Prostate gland (tissue), 2 donors: ENCODE measurements at regions not wholly inside any gene's neighbourhood (a gene's known extent, or its start where the extent isn't known, plus 50 kb on each side); places are given as distances from the start of the nearest gene placed in this dataset.
"Not testable (repeated sequence)": the region's sequence is repeated elsewhere in the genome, so short reads cannot be mapped to it uniquely, and the experiment has no call there.

ENCODE experiments used
- CTCF ChIP-seq, 4 experiments: fragments of 200-600 bp in 2 of 4; fragments of 450-650 bp in 2 of 4; sonication (generic) in 2 of 4; IDR thresholded peaks; 1 replicate in 3 of 4; 2 replicates in 1 of 4; pipeline ENCODE4 v1.5.1; 2016 to 2019; ENCODE audit warnings: antibody characterized with exemption in 4 of 4, mild to moderate bottlenecking in 2 of 4, moderate library complexity in 2 of 4
- POLR2AphosphoS5 ChIP-seq: sonication (generic); formaldehyde crosslinking; IDR thresholded peaks from one replicate; pipeline ENCODE4 v1.6.1; 2017; ENCODE audit warnings: antibody characterized with exemption

GRCh38 chr18:76704589-76704988 is 117.8 kb upstream of the ZNF236 start:
- TF ChIP-seq POLR2AphosphoS5; CTCF (IDR thresholded peaks at IDR 0.05): not testable (repeated sequence)
